ENCODE measurements at regions not wholly inside any gene's neighbourhood (a gene's known extent, or its start where the extent isn't known, plus 50 kb on each side); places are given as distances from the start of the nearest gene placed in this dataset.

DNA sequence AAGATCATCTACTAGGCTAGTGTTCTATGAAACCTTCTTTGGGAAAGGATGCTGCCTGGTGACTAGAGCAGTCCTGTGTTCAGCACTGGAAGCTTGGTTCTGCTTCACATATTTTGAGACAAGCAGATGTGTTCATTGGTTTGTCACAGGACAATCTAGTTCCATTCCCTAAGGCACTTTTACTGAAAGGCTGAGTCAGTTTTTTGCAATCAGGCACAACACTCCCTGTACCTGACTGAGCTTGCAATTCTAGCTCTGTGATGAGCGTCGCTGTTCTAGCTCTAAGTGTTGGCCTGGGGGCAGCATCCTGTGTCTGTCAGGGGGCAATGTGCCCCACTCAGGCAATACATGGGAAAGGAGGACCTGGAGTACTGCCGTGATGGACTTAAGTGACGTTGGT is 144.4 kb downstream of the CAND1 start:
- Mint-ChIP-seq H3K4me1 (ENCODE audit: low read depth) (no peaks in the 10 kb centered on the region), H3K27ac (no peak overlapping the region), H3K36me3 (ENCODE audit: low read depth) (no peaks in the 10 kb centered on the region)

GRCh38 chr12:67414011-67414715 is 145.0 kb downstream of the CAND1 start:
- H3K27me3 Mint-ChIP-seq = peaks cover 3% of the 10 kb centered on the region
- no peak overlapping the region for H3K27ac Mint-ChIP-seq
- intact Hi-C loops (cut with micrococcal nuclease) = no loop called here
- no peak overlapping the region for H3K4me3 Mint-ChIP-seq
- H3K4me1 Mint-ChIP-seq (ENCODE audit: low read depth) = no peaks in the 10 kb centered on the region
- H3K36me3 Mint-ChIP-seq (ENCODE audit: low read depth) = no peaks in the 10 kb centered on the region
- no peaks in the 10 kb centered on the region for H3K9me3 Mint-ChIP-seq

More for the DNA sequence above, 144.4 kb downstream of the CAND1 start:
- intact Hi-C loops (cut with micrococcal nuclease) = no loop called here
- Mint-ChIP-seq H3K27me3 (peaks cover 3% of the 10 kb centered on the region), H3K9me3 (no peaks in the 10 kb centered on the region), H3K4me3 (no peak overlapping the region)

DNA sequence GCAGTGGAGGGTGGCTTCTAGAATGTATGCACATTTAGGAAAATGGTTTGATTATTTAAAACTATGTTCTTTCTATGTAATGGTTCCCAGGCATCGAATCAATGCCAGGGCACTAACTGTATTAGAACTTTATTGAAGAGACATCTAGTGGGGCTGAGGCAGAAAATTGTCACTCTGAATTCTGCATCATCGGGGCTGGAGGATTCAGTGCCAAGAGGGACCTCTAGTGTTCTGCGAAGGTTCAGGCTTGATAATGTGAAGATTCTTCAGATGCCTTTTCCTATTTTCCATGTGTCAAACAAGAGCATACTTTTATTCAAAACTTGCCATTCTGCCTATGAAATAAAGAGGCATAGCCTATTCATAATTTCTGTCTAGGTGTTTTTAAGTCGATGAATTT is 146.3 kb downstream of the CAND1 start:
- Mint-ChIP-seq H3K4me3 (no peak overlapping the region), H3K9me3 (no peaks in the 10 kb centered on the region), H3K4me1 (ENCODE audit: low read depth) (no peaks in the 10 kb centered on the region), H3K27ac (no peak overlapping the region), H3K27me3 (peaks cover 3% of the 10 kb centered on the region), H3K36me3 (ENCODE audit: low read depth) (no peaks in the 10 kb centered on the region)
- intact Hi-C loops (cut with micrococcal nuclease) = no loop called here

GRCh38 chr12:67419810-67420209 is 150.7 kb downstream of the CAND1 start:
- no peaks in the 10 kb centered on the region for H3K36me3 Mint-ChIP-seq (ENCODE audit: low read depth)
- H3K27ac Mint-ChIP-seq = no peak overlapping the region
- peaks cover 9% of the 10 kb centered on the region for H3K27me3 Mint-ChIP-seq
- H3K9me3 Mint-ChIP-seq = no peaks in the 10 kb centered on the region
- no peak overlapping the region for H3K4me3 Mint-ChIP-seq
- H3K4me1 Mint-ChIP-seq (ENCODE audit: low read depth) = no peaks in the 10 kb centered on the region
- intact Hi-C loops (cut with micrococcal nuclease) = no loop called here

DNA sequence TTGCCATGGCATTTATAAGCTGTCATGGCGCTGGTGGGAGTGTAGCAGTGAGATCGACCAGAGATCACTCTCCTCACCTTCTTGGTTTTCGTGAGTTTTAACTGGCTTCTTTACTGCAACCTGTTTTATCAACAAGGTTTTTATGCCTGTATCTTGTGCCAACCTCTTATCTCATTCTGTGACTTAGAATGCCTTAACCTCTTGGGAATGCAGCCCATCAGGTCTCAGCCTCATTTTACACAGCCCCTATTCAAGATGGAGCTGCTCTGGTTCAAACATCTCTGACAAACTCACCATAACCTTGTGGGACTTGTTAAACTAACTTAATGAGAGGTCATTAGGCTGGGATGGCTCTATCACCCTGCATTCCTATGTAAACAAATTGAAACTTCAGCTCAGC is 151.3 kb downstream of the CAND1 start:
- no peaks in the 10 kb centered on the region for H3K9me3 Mint-ChIP-seq
- no peaks in the 10 kb centered on the region for H3K36me3 Mint-ChIP-seq (ENCODE audit: low read depth)
- no peak overlapping the region for H3K27ac Mint-ChIP-seq
- no peak overlapping the region for H3K4me3 Mint-ChIP-seq
- H3K27me3 Mint-ChIP-seq = peaks cover 9% of the 10 kb centered on the region
- no peaks in the 10 kb centered on the region for H3K4me1 Mint-ChIP-seq (ENCODE audit: low read depth)
- intact Hi-C loops (cut with micrococcal nuclease) = no loop called here

- H3K27me3 Mint-ChIP-seq = peaks cover 9% of the 10 kb centered on the region
These were observed 152.9 kb downstream of the CAND1 start for GRCh38 chr12:67422081-67422480.

DNA sequence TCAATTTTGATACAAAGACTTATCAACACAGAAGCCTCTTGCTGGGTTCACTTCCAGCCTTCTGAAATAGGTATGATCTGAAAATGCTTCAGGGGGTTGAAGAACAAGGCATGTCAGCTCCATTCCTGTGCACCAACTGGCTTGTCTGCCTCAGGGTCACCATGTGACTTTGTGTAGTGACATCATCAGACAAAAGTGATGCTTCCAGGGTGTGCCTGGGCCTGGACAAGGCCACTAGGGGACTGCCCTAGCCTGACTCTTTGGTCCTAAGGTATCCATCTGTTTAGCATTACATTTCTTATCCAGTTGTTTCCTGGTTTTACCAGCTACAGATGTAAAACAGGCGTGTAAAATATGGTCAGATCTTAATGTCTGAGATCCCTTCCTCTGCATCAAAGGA is 155.6 kb downstream of the CAND1 start:
- no peaks in the 10 kb centered on the region for H3K36me3 Mint-ChIP-seq (ENCODE audit: low read depth)
- H3K4me3 Mint-ChIP-seq = no peak overlapping the region
- H3K27me3 Mint-ChIP-seq = peaks cover 20% of the 10 kb centered on the region
- no peak overlapping the region for H3K27ac Mint-ChIP-seq
- intact Hi-C loops (cut with micrococcal nuclease) = no loop called here
- no peaks in the 10 kb centered on the region for H3K9me3 Mint-ChIP-seq
- H3K4me1 Mint-ChIP-seq (ENCODE audit: low read depth) = no peaks in the 10 kb centered on the region

More at GRCh38 chr12:67422081-67422480, 152.9 kb downstream of the CAND1 start:
- no peak overlapping the region for H3K27ac Mint-ChIP-seq
- intact Hi-C loops (cut with micrococcal nuclease) = no loop called here
- H3K4me1 Mint-ChIP-seq (ENCODE audit: low read depth) = no peaks in the 10 kb centered on the region
- H3K9me3 Mint-ChIP-seq = no peaks in the 10 kb centered on the region
- H3K4me3 Mint-ChIP-seq = no peak overlapping the region
- H3K36me3 Mint-ChIP-seq (ENCODE audit: low read depth) = no peaks in the 10 kb centered on the region

DNA sequence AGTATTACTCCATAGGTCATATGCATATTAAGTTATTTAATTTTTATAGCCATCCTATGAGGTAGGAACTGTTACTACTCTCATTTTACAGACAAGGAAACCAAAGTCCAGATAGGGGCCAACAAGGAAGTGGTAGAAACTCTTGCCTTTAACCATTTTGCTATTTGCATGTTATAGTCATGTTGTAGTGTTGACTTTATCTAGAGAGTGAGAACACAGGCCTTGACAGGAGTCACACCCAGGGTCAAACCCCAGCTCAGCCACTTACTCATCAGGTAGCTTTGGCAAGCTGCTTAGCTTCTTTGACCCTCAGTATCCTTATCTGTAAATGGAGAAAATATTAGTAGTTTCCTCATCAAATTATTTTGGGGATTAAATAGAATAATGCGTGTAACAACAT is 156.2 kb downstream of the CAND1 start:
- peaks cover 20% of the 10 kb centered on the region for H3K27me3 Mint-ChIP-seq
- no peaks in the 10 kb centered on the region for H3K4me1 Mint-ChIP-seq (ENCODE audit: low read depth)
- H3K9me3 Mint-ChIP-seq = no peaks in the 10 kb centered on the region
- H3K27ac Mint-ChIP-seq = no peak overlapping the region
- no peaks in the 10 kb centered on the region for H3K36me3 Mint-ChIP-seq (ENCODE audit: low read depth)
- H3K4me3 Mint-ChIP-seq = no peak overlapping the region
- intact Hi-C loops (cut with micrococcal nuclease) = no loop called here

DNA sequence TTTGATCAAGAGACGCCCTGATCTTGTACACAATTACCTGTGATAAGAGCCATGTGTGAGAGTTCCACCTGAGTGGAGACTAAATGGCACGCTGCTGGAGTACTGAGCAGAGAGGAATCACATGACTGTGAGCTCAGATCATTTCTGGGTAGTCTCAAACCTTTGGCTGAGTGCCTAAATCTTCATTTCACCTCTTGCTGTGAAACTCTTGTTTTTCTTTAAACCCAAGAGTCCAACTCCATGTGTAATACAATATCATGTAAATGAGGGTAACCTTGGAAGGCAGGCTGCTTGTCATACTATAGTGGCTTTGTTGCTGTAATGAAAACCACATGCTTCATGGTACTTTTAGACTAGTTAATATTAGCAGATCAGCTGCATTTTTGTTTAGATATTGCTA is 156.9 kb downstream of the CAND1 start:
- Mint-ChIP-seq H3K4me1 (ENCODE audit: low read depth) (no peaks in the 10 kb centered on the region), H3K27me3 (peaks cover 20% of the 10 kb centered on the region), H3K27ac (no peak overlapping the region), H3K4me3 (no peak overlapping the region), H3K36me3 (ENCODE audit: low read depth) (no peaks in the 10 kb centered on the region), H3K9me3 (no peaks in the 10 kb centered on the region)
- intact Hi-C loops (cut with micrococcal nuclease) = no loop called here

GRCh38 chr12:67427336-67427735 is 158.2 kb downstream of the CAND1 start:
- H3K27me3 Mint-ChIP-seq = peaks cover 22% of the 10 kb centered on the region
- intact Hi-C loops (cut with micrococcal nuclease) = no loop called here
- H3K4me1 Mint-ChIP-seq (ENCODE audit: low read depth) = no peaks in the 10 kb centered on the region
- H3K9me3 Mint-ChIP-seq = no peaks in the 10 kb centered on the region
- no peak overlapping the region for H3K4me3 Mint-ChIP-seq
- no peaks in the 10 kb centered on the region for H3K36me3 Mint-ChIP-seq (ENCODE audit: low read depth)
- no peak overlapping the region for H3K27ac Mint-ChIP-seq

DNA sequence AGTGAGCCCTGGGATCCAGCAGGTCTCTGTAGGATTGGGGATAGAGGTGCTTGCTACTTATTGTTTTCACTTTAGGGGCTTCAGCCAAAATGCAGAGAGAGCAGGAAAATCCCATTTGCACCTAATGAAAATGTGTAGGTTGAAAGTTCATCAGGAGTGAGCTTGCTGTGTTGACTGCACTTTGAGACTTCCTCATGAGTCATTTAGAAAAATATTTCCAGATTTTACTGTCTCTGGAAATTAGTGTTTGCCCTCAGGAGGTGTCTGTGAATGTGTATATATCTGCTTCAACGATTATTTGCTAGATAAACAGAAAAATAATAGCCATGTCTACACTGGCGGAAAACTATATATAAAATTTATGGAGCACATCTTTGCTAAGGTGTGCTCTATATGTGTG is 159.3 kb downstream of the CAND1 start:
- Mint-ChIP-seq H3K36me3 (ENCODE audit: low read depth) (no peaks in the 10 kb centered on the region), H3K27me3 (peaks cover 19% of the 10 kb centered on the region), H3K4me1 (ENCODE audit: low read depth) (no peaks in the 10 kb centered on the region), H3K4me3 (no peak overlapping the region), H3K27ac (no peak overlapping the region), H3K9me3 (no peaks in the 10 kb centered on the region)
- intact Hi-C loops (cut with micrococcal nuclease) = no loop called here

DNA sequence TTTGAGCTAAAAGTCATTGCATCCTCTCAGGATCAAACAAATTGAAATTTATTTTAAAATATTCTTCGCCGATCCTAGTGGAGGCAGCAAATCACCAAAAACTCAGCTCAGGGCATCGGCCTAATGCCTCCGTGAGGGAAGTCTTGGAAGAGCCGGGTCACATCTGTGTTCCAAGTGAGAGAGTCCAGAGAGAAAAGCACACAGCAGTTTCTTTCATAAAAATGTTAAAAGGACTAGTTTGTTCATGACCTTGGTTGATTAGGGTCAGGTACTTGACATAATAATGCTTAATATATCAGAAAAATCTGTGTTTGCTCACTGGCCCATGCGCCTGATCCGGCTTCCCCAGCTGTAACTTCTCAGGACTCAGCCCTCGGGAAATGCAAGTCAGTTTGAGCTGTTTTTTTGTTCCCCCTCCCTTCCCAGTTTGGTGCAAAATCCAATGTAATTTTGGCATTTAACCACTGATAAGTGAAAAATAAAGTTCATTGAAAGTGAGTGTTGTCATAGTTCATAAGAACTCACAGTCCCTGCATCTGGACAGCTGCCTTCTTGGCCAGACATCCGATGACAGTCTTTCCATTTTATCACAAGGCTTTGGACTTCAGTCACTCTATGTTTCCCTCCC is 161.7 kb downstream of the CAND1 start:
- intact Hi-C loops (cut with micrococcal nuclease) = no loop called here
- Mint-ChIP-seq H3K4me3 (no peak overlapping the region), H3K4me1 (ENCODE audit: low read depth) (peaks cover 10% of the 10 kb centered on the region), H3K27me3 (peaks cover 18% of the 10 kb centered on the region), H3K27ac (no peak overlapping the region), H3K36me3 (ENCODE audit: low read depth) (no peaks in the 10 kb centered on the region), H3K9me3 (no peaks in the 10 kb centered on the region)

DNA sequence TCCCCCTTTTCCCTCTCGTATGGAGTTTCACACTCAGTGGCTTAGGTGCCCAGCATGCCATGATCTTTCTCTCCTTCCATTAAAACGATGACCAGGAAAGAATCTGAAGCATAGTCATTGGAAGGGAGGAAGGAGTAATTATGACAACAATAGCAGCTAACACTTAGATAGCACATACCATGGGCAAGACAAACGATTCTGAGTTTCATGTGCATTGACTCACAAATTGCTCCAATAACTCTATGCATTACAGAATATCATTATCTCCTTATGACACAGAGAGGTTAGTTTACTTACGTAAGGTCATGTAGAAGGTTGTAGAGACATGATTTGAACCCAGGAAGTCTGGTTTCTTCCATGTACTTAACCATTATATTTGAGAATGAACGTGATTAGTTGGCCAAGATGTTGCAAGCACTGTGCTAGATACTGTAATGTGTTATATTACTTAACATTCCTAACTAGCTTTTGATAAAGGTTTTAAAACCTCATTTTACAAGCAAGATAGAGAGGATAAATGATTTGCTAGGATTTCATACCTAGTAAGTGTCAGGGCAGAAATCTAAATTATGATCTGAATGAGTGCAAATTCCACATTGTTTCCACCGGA is 162.4 kb downstream of the CAND1 start:
- H3K27ac Mint-ChIP-seq = no peak overlapping the region
- intact Hi-C loops (cut with micrococcal nuclease) = no loop called here
- H3K36me3 Mint-ChIP-seq (ENCODE audit: low read depth) = no peaks in the 10 kb centered on the region
- H3K9me3 Mint-ChIP-seq = no peaks in the 10 kb centered on the region
- peaks cover 19% of the 10 kb centered on the region for H3K27me3 Mint-ChIP-seq
- H3K4me3 Mint-ChIP-seq = no peak overlapping the region
- peaks cover 10% of the 10 kb centered on the region for H3K4me1 Mint-ChIP-seq (ENCODE audit: low read depth)

DNA sequence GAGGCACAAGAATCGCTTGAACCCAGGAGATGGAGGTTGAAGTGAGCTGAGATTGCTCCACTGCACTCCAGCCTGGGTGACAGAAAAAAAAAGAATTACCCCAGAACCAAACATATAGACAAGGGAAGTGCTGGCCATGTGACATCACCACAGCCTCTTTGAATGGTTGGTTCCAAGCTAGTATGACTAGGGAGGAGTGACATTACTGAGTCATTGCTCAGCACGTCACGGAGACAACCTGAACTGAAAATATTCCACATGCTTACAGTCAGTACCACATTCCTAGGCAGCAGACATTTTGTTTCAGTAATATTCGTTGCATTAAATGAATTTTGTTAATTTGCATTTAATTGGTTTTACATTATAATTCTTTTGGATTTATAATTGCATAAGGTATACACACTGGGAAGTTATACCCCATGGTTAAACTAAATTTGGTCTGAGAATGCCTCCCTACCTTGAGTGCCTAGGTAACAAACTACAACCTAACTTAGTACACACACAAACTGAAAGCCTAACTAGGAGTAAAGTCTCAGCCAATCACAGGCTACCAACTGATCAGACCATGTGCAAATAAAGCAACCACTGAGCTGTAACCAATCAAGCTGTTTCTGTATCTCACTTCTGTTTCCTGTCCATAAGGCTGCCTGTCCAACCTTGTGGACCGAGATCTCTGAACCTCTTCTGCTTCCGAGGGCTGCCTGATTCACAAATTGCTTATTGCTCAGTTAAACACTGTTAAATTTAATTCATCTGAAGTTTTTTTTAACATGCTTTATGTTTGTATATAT is 164.4 kb downstream of the CAND1 start:
- Mint-ChIP-seq H3K4me1 (ENCODE audit: low read depth) (peaks cover 10% of the 10 kb centered on the region), H3K36me3 (ENCODE audit: low read depth) (no peaks in the 10 kb centered on the region), H3K27ac (no peak overlapping the region), H3K9me3 (no peaks in the 10 kb centered on the region), H3K27me3 (peaks cover 22% of the 10 kb centered on the region), H3K4me3 (no peak overlapping the region)
- intact Hi-C loops (cut with micrococcal nuclease) = no loop called here

Measured in dendritic cell treated with granulocyte-macrophage colony-stimulating factor and Interleukin-4, amounts not matched to agents 40 ng/mL and 50 ng/mL, for 4 days (primary cell).